OCI-LY7 (cell line): ENCODE measurements at regions not wholly inside any gene's neighbourhood (a gene's known extent, or its start where the extent isn't known, plus 50 kb on each side); places are given as distances from the start of the nearest gene placed in this dataset.

Source experiments
- BruUV-seq: library from RNA; stranded (reverse); fragments of 400-500 nt; replicated peaks from 2 replicates; lab custom pipeline; 2021; lab: Mats Ljungman, UMichigan
- CTCF ChIA-PET: fragments of 300-600 bp; sonication (Branson Sonifier 250); formaldehyde crosslinking; loops from one replicate; lab custom pipeline; 2022; ENCODE audit warnings: antibody characterized with exemption; ENCODE audit not compliant: unreplicated experiment; lab: Charles Lee
- POLR2A ChIA-PET: fragments of 300-600 bp; sonication (Branson Sonifier 250); formaldehyde crosslinking; loops from one replicate; lab custom pipeline; 2022; ENCODE audit warnings: antibody characterized with exemption; lab: Charles Lee
- DNase-seq: peaks from one replicate; pipeline ENCODE4 v3.0.0-alpha.2; 2015; ENCODE audit warnings: low spot score
- H2AFZ ChIP-seq: fragments of 200-600 bp; sonication (generic), shearing (Covaris generic); 2 replicates; pipeline ENCODE4 v1.6.1; 2014; ENCODE audit warnings: mild to moderate bottlenecking, antibody characterized with exemption, low read length, moderate library complexity
- H3K27ac ChIP-seq: fragments of 200-600 bp; sonication (generic); 2 replicates; pipeline ENCODE4 v1.5.1; 2014; ENCODE audit warnings: mixed run types, low read depth, mild to moderate bottlenecking, moderate library complexity, low read length, inconsistent platforms; ENCODE audit not compliant: poor library complexity, severe bottlenecking
- H3K36me3 ChIP-seq: fragments of 200-600 bp; sonication (generic); 2 replicates; pipeline ENCODE4 v1.6.1; 2014; ENCODE audit warnings: mild to moderate bottlenecking, antibody characterized with exemption, low read length, moderate library complexity, mixed read lengths; ENCODE audit not compliant: insufficient read depth
- H3K4me1 ChIP-seq: fragments of 200-600 bp; sonication (generic); 2 replicates; pipeline ENCODE4 v1.5.1; 2014; ENCODE audit warnings: mild to moderate bottlenecking, low read length; ENCODE audit not compliant: insufficient read depth, poor library complexity, severe bottlenecking
- H3K4me2 ChIP-seq: fragments of 200-600 bp; sonication (generic); 2 replicates; pipeline ENCODE4 v1.6.1; 2014; ENCODE audit warnings: mild to moderate bottlenecking, low read length
- H3K4me3 ChIP-seq: fragments of 200-600 bp; sonication (generic); 2 replicates; pipeline ENCODE4 v1.5.1; 2014; ENCODE audit warnings: mild to moderate bottlenecking, low read depth, low read length; ENCODE audit not compliant: poor library complexity, severe bottlenecking
- H3K79me2 ChIP-seq: fragments of 200-600 bp; sonication (generic); 2 replicates; pipeline ENCODE4 v1.6.1; 2016; ENCODE audit warnings: low read depth, mild to moderate bottlenecking, low read length, moderate library complexity, mixed read lengths; ENCODE audit not compliant: insufficient read depth
- H3K9me2 ChIP-seq: fragments of 200-600 bp; sonication (generic); 2 replicates; pipeline ENCODE4 v1.6.1; 2016; ENCODE audit warnings: mild to moderate bottlenecking, low read length, mixed read lengths; ENCODE audit not compliant: insufficient read depth
- H3K9me3 ChIP-seq: fragments of 200-600 bp; sonication (generic); 2 replicates; pipeline ENCODE4 v1.6.1; 2014; ENCODE audit warnings: mild to moderate bottlenecking, mixed run types, low read length, mixed read lengths
- H4K20me1 ChIP-seq: fragments of 200-600 bp; sonication (generic); 2 replicates; pipeline ENCODE4 v1.6.1; 2014; ENCODE audit warnings: mild to moderate bottlenecking, antibody characterized with exemption, low read length, moderate library complexity, mixed read lengths; ENCODE audit not compliant: insufficient read depth
- CTCF ChIP-seq: fragments of 200-600 bp; sonication (generic); conservative IDR thresholded peaks from 2 replicates; pipeline ENCODE4 v1.5.1; 2014; ENCODE audit warnings: mild to moderate bottlenecking, antibody characterized with exemption, low read length, moderate library complexity, mixed read lengths
- EZH2phosphoT487 ChIP-seq: fragments of 200-600 bp; sonication (generic); IDR thresholded peaks from 2 replicates; pipeline ENCODE4 v1.6.1; 2018; ENCODE audit warnings: low read depth, borderline replicate concordance, mild to moderate bottlenecking, mixed run types, antibody characterized with exemption, low read length, moderate library complexity, mixed read lengths
- intact Hi-C: fragments of 100-400 bp; cut with micrococcal nuclease; formaldehyde crosslinking; loops from one replicate; pipeline ENCODE4 v1.10.0; 2022; ENCODE audit not compliant: unreplicated experiment

GRCh38 chr4:187059895-187060294 is 336.2 kb upstream of the FAT1 start:
- H3K4me1 ChIP-seq: peaks cover 8% of the 10 kb centered on the region
- no peaks in the 10 kb centered on the region for H3K9me2 ChIP-seq
- no peaks in the 10 kb centered on the region for H3K9me3 ChIP-seq
- H3K4me3 ChIP-seq: no peak overlapping the region
- no peaks in the 10 kb centered on the region for H3K79me2 ChIP-seq
- H3K27ac ChIP-seq: no peak overlapping the region
- no peaks in the 10 kb centered on the region for H3K36me3 ChIP-seq
- POLR2A ChIA-PET: interaction anchor here (0.8 kb wide), 1 partner anchor 46 kb away, joined by 3 read pairs; no protein-coding TSS in a partner anchor
- peak overlapping the region; percentile 61 for H2AFZ ChIP-seq
- BruUV-seq: no TSS peak
- H3K4me2 ChIP-seq: no peak overlapping the region
- intact Hi-C loops: no loop called here
- no peak for DNase-seq
- no peaks in the 10 kb centered on the region for H4K20me1 ChIP-seq
- CTCF ChIA-PET: no interaction called here
- no peak for TF ChIP-seq EZH2phosphoT487
- no peak for TF ChIP-seq CTCF

DNA sequence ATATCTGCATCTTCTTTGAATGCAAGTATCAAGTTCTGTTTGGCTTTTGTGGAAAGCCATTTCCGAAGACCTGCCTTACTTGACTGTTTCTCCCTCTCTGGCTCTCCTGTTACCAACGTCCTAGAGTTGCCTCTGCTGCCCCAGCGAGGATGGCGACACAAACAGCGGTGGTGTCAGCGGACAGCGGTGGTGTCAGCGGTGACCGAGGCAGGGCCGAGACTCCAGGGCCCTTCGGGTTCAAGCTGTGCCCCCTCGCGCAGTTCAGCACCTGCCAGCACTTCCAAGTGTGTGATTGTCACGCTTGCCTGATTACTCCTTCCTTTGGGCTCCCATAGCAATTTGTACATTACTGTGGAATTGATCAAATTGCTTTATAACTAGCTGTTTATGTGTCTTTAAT is 336.9 kb upstream of the FAT1 start:
- Histone ChIP-seq H3K36me3 (no peaks in the 10 kb centered on the region), H3K9me3 (no peaks in the 10 kb centered on the region), H3K4me1 (peaks cover 8% of the 10 kb centered on the region), H3K79me2 (no peaks in the 10 kb centered on the region), H3K4me2 (no peak overlapping the region), H3K27ac (no peak overlapping the region), H3K9me2 (no peaks in the 10 kb centered on the region), H4K20me1 (no peaks in the 10 kb centered on the region), H3K4me3 (no peak overlapping the region), H2AFZ (peak overlapping the region; percentile 61; the same call in 1 of the 2 replicates)
- no TSS peak for BruUV-seq
- ChIA-PET POLR2A (interaction anchor here (0.8 kb wide), 1 partner anchor 45 kb away, joined by 3 read pairs; no protein-coding TSS in a partner anchor), CTCF (no interaction called here)
- TF ChIP-seq EZH2phosphoT487: no peak
- TF ChIP-seq CTCF: no peak
- DNase-seq: no peak
- intact Hi-C loops: no loop called here

- no peaks in the 10 kb centered on the region for H3K9me2 ChIP-seq
- no peaks in the 10 kb centered on the region for H3K9me3 ChIP-seq
- no TSS peak for BruUV-seq
- H4K20me1 ChIP-seq: no peaks in the 10 kb centered on the region
- H3K36me3 ChIP-seq: no peaks in the 10 kb centered on the region
- ChIA-PET POLR2A (interaction anchor here (0.5 to 1.0 kb wide), 6 partner anchors 9 to 765 kb away, joined by 3 to 5 read pairs (median 3); no protein-coding TSS in a partner anchor), CTCF (no interaction called here)
- intact Hi-C loops: no loop called here
- peaks cover 8% of the 10 kb centered on the region for H3K4me1 ChIP-seq
- H3K27ac ChIP-seq: no peak overlapping the region
- H3K79me2 ChIP-seq: no peaks in the 10 kb centered on the region
- no peak overlapping the region for H2AFZ ChIP-seq
- no peak overlapping the region for H3K4me2 ChIP-seq
- no peak for DNase-seq
- H3K4me3 ChIP-seq: no peak overlapping the region
- no peak for TF ChIP-seq EZH2phosphoT487
- no peak for TF ChIP-seq CTCF
Measured at GRCh38 chr4:187063251-187063650, 339.6 kb upstream of the FAT1 start.
